ENCODE measurements at regions not wholly inside any gene's neighbourhood (a gene's known extent, or its start where the extent isn't known, plus 50 kb on each side); places are given as distances from the start of the nearest gene placed in this dataset.

DNA sequence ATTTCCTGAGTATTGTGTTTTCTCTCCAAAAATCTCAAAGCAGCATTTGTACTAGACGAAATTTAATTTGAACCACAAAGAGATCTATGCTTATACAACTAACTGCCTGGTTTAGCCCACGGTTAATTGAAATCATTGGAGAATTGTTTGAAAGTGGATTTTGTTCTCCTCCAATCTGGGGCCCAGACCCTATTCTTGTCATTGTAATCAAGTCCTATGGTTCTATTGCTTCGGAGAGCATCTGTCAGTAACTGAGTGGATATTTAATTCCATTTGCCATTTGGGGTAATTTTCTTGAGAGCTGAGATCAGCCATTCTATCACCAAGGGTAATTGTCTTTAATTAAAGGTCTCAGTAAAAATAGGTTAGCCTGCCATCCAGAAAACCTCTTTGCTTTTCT, 117.0 kb upstream of the KCNG1 start:
- Histone ChIP-seq H3K36me3 (no peaks in the 10 kb centered on the region), H3K9me3 (no peaks in the 10 kb centered on the region), H3K27me3 (peaks cover 18% of the 10 kb centered on the region), H3K4me1 (no peaks in the 10 kb centered on the region), H3K27ac (no peak overlapping the region), H3K4me3 (no peak overlapping the region)
- 70 to 77% methylated on average over 3 of the region's 3 CpGs for WGBS, 2 donors (ENCODE audit: low coverage in 1 of 2)
- no peak for ATAC-seq
- TF ChIP-seq POLR2A (IDR thresholded peaks at IDR 0.05): no peak
- no peak for TF ChIP-seq POLR2AphosphoS5 (IDR thresholded peaks at IDR 0.05)
- TF ChIP-seq, protein P1, sequence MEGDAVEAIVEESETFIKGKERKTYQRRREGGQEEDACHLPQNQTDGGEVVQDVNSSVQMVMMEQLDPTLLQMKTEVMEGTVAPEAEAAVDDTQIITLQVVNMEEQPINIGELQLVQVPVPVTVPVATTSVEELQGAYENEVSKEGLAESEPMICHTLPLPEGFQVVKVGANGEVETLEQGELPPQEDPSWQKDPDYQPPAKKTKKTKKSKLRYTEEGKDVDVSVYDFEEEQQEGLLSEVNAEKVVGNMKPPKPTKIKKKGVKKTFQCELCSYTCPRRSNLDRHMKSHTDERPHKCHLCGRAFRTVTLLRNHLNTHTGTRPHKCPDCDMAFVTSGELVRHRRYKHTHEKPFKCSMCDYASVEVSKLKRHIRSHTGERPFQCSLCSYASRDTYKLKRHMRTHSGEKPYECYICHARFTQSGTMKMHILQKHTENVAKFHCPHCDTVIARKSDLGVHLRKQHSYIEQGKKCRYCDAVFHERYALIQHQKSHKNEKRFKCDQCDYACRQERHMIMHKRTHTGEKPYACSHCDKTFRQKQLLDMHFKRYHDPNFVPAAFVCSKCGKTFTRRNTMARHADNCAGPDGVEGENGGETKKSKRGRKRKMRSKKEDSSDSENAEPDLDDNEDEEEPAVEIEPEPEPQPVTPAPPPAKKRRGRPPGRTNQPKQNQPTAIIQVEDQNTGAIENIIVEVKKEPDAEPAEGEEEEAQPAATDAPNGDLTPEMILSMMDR (IDR thresholded peaks at IDR 0.05): no peak
- TF ChIP-seq EP300 (IDR thresholded peaks at IDR 0.05): no peak

DNA sequence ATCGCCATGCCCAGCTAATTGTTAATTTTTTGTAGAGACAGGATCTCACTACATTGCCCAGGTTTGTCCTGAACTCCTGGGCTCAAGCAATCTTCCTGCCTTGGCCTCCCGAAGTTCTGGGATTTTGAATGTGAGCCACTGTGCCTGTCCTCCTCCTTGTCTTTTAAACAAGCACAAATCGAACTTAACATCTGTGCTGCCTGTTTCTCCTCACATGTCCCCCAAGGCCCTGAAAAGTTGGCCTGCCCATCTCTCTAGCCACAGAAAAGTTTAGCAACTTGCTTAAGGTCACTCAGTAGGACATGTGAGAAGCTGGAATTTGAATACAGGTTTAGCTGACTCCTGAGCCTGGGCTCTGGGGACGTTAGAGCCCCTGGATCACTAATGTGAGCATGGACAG, 115.7 kb upstream of the KCNG1 start:
- ATAC-seq: no peak
- Histone ChIP-seq H3K36me3 (no peaks in the 10 kb centered on the region), H3K9me3 (no peaks in the 10 kb centered on the region), H3K4me1 (no peaks in the 10 kb centered on the region), H3K27me3 (peaks cover 7% of the 10 kb centered on the region), H3K4me3 (no peak overlapping the region), H3K27ac (no peak overlapping the region)
- TF ChIP-seq POLR2AphosphoS5 (IDR thresholded peaks at IDR 0.05) (no peak), EP300 (IDR thresholded peaks at IDR 0.05) (no peak), POLR2A (IDR thresholded peaks at IDR 0.05) (no peak)
- TF ChIP-seq, protein P1 (IDR thresholded peaks at IDR 0.05): no peak
- whole genome bisulfite sequencing, 2 donors (ENCODE audit: low coverage in 1 of 2): 72 to 76% methylated on average over 2 to 3 of the region's 4 CpGs

DNA sequence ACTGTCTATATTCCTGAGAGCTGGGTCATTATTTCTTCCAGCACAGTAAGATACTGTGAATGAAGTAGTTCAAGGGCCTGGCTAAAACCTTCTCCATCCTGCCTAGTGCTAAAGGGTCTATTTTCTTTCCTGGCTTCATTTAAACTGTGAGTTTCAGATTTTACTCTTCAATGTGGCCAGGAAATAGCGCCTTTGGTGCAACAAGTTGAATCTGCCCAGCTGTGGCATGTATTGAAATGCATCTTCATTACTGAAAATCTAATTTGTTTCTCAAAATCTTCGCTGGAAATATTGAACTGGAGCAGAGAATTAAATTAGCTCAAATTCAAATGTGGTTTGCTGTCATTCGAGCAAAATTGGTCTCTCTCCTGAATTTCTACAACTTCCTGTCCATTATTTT, 114.6 kb upstream of the KCNG1 start:
- no peak for ATAC-seq
- Histone ChIP-seq H3K4me1 (no peaks in the 10 kb centered on the region), H3K9me3 (no peaks in the 10 kb centered on the region), H3K4me3 (no peak overlapping the region), H3K27me3 (peaks cover 5% of the 10 kb centered on the region), H3K36me3 (no peaks in the 10 kb centered on the region), H3K27ac (no peak overlapping the region)
- TF ChIP-seq POLR2A (IDR thresholded peaks at IDR 0.05) (no peak), EP300 (IDR thresholded peaks at IDR 0.05) (no peak), POLR2AphosphoS5 (IDR thresholded peaks at IDR 0.05) (no peak)
- TF ChIP-seq, protein P1 (IDR thresholded peaks at IDR 0.05): no peak
- WGBS, 2 donors (ENCODE audit: low coverage in 1 of 2): 50 to 76% methylated on average over 1 to 3 of the region's 3 CpGs

DNA sequence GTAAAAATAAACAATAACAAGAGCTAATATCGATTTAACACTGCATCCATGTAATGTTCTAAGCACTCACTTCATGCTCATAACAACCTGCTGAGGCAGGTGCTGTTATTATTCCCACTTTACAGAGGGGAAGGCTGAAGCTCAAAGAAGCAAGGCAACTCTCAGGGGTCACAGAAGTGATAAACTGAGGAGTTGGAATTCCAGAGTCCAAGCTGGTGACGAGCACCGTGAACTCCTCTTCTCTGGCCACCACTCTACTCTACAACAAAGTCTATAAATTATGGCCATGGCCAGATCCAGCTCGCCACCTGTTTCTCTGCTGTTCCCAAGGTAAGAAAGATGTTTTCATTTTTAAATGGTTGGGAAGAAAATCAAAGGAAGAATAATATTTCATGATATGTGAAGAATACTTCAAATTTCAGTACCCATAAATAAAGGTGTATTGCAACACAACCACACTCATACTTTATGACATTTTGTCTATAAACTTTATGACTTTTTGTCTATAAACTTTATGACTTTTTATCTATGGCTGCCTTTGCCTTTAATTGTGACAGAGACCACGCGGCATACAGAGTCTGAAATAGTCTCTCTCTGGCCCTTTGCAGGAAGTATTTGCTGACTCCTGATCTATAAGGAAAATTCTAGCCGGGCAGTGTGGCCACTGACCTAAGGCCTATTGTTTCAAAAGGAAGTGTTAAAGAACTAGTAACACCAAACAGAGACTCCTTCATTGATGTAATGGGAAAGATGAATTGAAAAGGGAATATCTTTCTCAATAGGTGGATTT, 113.2 kb upstream of the KCNG1 start:
- no peak for ATAC-seq
- no peaks in the 10 kb centered on the region for H3K9me3 ChIP-seq

More for the DNA sequence above, 113.2 kb upstream of the KCNG1 start:
- no peak overlapping the region for H3K27ac ChIP-seq
- no peaks in the 10 kb centered on the region for H3K4me1 ChIP-seq
- no peak overlapping the region for H3K4me3 ChIP-seq
- H3K36me3 ChIP-seq: no peaks in the 10 kb centered on the region
- peaks cover 12% of the 10 kb centered on the region for H3K27me3 ChIP-seq
- TF ChIP-seq POLR2A (IDR thresholded peaks at IDR 0.05): no peak
- no peak for TF ChIP-seq EP300 (IDR thresholded peaks at IDR 0.05)
- TF ChIP-seq, protein P1 (IDR thresholded peaks at IDR 0.05): no peak
- no peak for TF ChIP-seq POLR2AphosphoS5 (IDR thresholded peaks at IDR 0.05)
- WGBS, 2 donors (ENCODE audit: low coverage in 1 of 2): 61 to 87% methylated on average over 7 of the region's 7 CpGs
